ENCODE measurements at regions not wholly inside any gene's neighbourhood (a gene's known extent, or its start where the extent isn't known, plus 50 kb on each side); places are given as distances from the start of the nearest gene placed in this dataset.

- no peaks in the 10 kb centered on the region for H3K27me3 ChIP-seq
- H3K79me2 ChIP-seq: no peaks in the 10 kb centered on the region
- H3K9me2 ChIP-seq (replicated peaks; ENCODE audit: insufficient read depth): no peaks in the 10 kb centered on the region
- no peaks in the 10 kb centered on the region for H4K20me1 ChIP-seq (ENCODE audit: insufficient read depth, poor library complexity, severe bottlenecking)
- H3K36me3 ChIP-seq (replicated peaks; ENCODE audit: insufficient read depth, low read depth): no peaks in the 10 kb centered on the region
- H3K4me1 ChIP-seq (ENCODE audit: insufficient read depth): no peaks in the 10 kb centered on the region
- TF ChIP-seq EZH2 (IDR thresholded peaks at IDR 0.05; ENCODE audit: borderline replicate concordance) (no peak), CTCF (IDR thresholded peaks at IDR 0.05; ENCODE audit: poor library complexity) (no peak), EZH2phosphoT487 (IDR thresholded peaks at IDR 0.05; ENCODE audit: low read depth, severe bottlenecking, unreplicated experiment) (no peak)
- DNase-seq (ENCODE audit: low spot score): no peak
- H3K27ac ChIP-seq: no peak overlapping the region
- no peaks in the 10 kb centered on the region for H3K9me3 ChIP-seq (ENCODE audit: low read depth)
- WGBS (ENCODE audit: low lambda C conversion rate, missing lambda C conversion rate): 86% methylated on average over 5 of the region's 5 CpGs
- H2AFZ ChIP-seq: no peak overlapping the region
- H3K4me3 ChIP-seq: no peak overlapping the region
- H3K4me2 ChIP-seq: no peak overlapping the region
Measured at GRCh38 chr15:93152360-93152759, 63.3 kb upstream of the RGMA start.

GRCh38 chr15:93150910-93151881 lies 62.2 kb upstream of the RGMA start:
- H3K4me2 ChIP-seq: no peak overlapping the region
- no peaks in the 10 kb centered on the region for H3K36me3 ChIP-seq (replicated peaks; ENCODE audit: insufficient read depth, low read depth)
- TF ChIP-seq EZH2 (IDR thresholded peaks at IDR 0.05; ENCODE audit: borderline replicate concordance) (no peak), CTCF (IDR thresholded peaks at IDR 0.05; ENCODE audit: poor library complexity) (no peak), EZH2phosphoT487 (IDR thresholded peaks at IDR 0.05; ENCODE audit: low read depth, severe bottlenecking, unreplicated experiment) (no peak)
- H2AFZ ChIP-seq: no peak overlapping the region
- H3K4me1 ChIP-seq (ENCODE audit: insufficient read depth): no peaks in the 10 kb centered on the region
- no peaks in the 10 kb centered on the region for H3K27me3 ChIP-seq
- no peaks in the 10 kb centered on the region for H4K20me1 ChIP-seq (ENCODE audit: insufficient read depth, poor library complexity, severe bottlenecking)
- H3K9me2 ChIP-seq (replicated peaks; ENCODE audit: insufficient read depth): no peaks in the 10 kb centered on the region
- H3K79me2 ChIP-seq: no peaks in the 10 kb centered on the region
- no peak overlapping the region for H3K4me3 ChIP-seq
- no peak for DNase-seq (ENCODE audit: low spot score)
- no peaks in the 10 kb centered on the region for H3K9me3 ChIP-seq (ENCODE audit: low read depth)
- no peak overlapping the region for H3K27ac ChIP-seq
- 76% methylated on average over 14 of the region's 14 CpGs for WGBS (ENCODE audit: low lambda C conversion rate, missing lambda C conversion rate)

- no peaks in the 10 kb centered on the region for H3K4me1 ChIP-seq (ENCODE audit: insufficient read depth)
- 99% methylated on average over 5 of the region's 5 CpGs for WGBS (ENCODE audit: low lambda C conversion rate, missing lambda C conversion rate)
- H3K9me2 ChIP-seq (replicated peaks; ENCODE audit: insufficient read depth): no peaks in the 10 kb centered on the region
- TF ChIP-seq EZH2 (IDR thresholded peaks at IDR 0.05; ENCODE audit: borderline replicate concordance): no peak
- TF ChIP-seq CTCF (IDR thresholded peaks at IDR 0.05; ENCODE audit: poor library complexity): no peak
- no peak for TF ChIP-seq EZH2phosphoT487 (IDR thresholded peaks at IDR 0.05; ENCODE audit: low read depth, severe bottlenecking, unreplicated experiment)
- no peaks in the 10 kb centered on the region for H3K79me2 ChIP-seq
- H3K4me2 ChIP-seq: no peak overlapping the region
- no peaks in the 10 kb centered on the region for H3K27me3 ChIP-seq
- H3K27ac ChIP-seq: no peak overlapping the region
- H3K4me3 ChIP-seq: no peak overlapping the region
- no peak overlapping the region for H2AFZ ChIP-seq
- no peaks in the 10 kb centered on the region for H4K20me1 ChIP-seq (ENCODE audit: insufficient read depth, poor library complexity, severe bottlenecking)
- H3K9me3 ChIP-seq (ENCODE audit: low read depth): no peaks in the 10 kb centered on the region
- DNase-seq (ENCODE audit: low spot score): no peak
- no peaks in the 10 kb centered on the region for H3K36me3 ChIP-seq (replicated peaks; ENCODE audit: insufficient read depth, low read depth)
Measured at GRCh38 chr15:93146601-93147000, 57.6 kb upstream of the RGMA start.

All from hepatocyte (in vitro differentiated cells).